HepG2 (cell line): ENCODE measurements at regions not wholly inside any gene's neighbourhood (a gene's known extent, or its start where the extent isn't known, plus 50 kb on each side); places are given as distances from the start of the nearest gene placed in this dataset.

Experiments
- ATAC-seq: fragments of 200-7000 bp; cut with Tn5 transposase; 3 replicates; pipeline ENCODE4 v1.9.1; 2020; ENCODE audit warnings: mild to moderate bottlenecking, moderate library complexity
- BruUV-seq: library from RNA; stranded (reverse); fragments of 400-500 nt; replicated peaks from 2 replicates; lab custom pipeline; 2021; lab: Mats Ljungman, UMichigan
- CTCF ChIA-PET: fragments of 300-600 bp; formaldehyde crosslinking; extraction: SDS; loops from one replicate; lab custom pipeline; 2021; ENCODE audit warnings: low total read pairs, inconsistent platforms, low intra/inter-chr PET ratio; lab: Yijun Ruan, JAX
- POLR2A ChIA-PET: fragments of 350-600 bp; sonication (Branson Sonifier 250); formaldehyde crosslinking; loops from one replicate; lab custom pipeline; 2020; ENCODE audit warnings: antibody characterized with exemption, inconsistent platforms; lab: Yijun Ruan, JAX
- DNase-seq: peaks from one replicate; pipeline ENCODE4 v3.0.0-alpha.2; 2015; ENCODE audit warnings: low spot score
- FAIRE-seq: peaks from 3 replicates; lab custom pipeline; 2011; peaks lifted over from hg19 to GRCh38; lab: Jason Lieb, UNC
- H2AFZ ChIP-seq: one replicate; pipeline ENCODE4 v1.6.1; 2011; ENCODE audit warnings: low read length, inconsistent platforms
- H3K27ac ChIP-seq: fragments of 300-600 bp; 3 replicates; pipeline ENCODE4 v1.8.0; 2011; ENCODE audit warnings: mixed run types, mild to moderate bottlenecking, mixed read lengths, low read length, inconsistent platforms; ENCODE audit not compliant: insufficient read depth; ENCODE audit errors: extremely low read length
- H3K27me3 ChIP-seq, 2 experiments: fragments of 200-600 bp in 1 of 2; 2 replicates in 1 of 2; 3 replicates in 1 of 2; pipeline versions ENCODE4 v1.6.0 to v1.8.0; 2011; ENCODE audit warnings: low read length in 2 of 2, mild to moderate bottlenecking in 2 of 2, moderate library complexity in 2 of 2, inconsistent platforms in 1 of 2; ENCODE audit not compliant: insufficient read depth in 2 of 2, control insufficient read depth in 1 of 2
- H3K36me3 ChIP-seq, 2 experiments: fragments of 200-600 bp in 1 of 2; replicated peaks in 1 of 2; 2 replicates in 1 of 2; 3 replicates in 1 of 2; pipeline versions ENCODE4 v1.5.1 to v1.8.0; 2011; ENCODE audit warnings: low read length in 2 of 2, inconsistent platforms in 1 of 2; ENCODE audit not compliant: insufficient read depth in 2 of 2, control insufficient read depth in 1 of 2
- H3K4me1 ChIP-seq: 2 replicates; pipeline ENCODE4 v1.5.1; 2012; ENCODE audit warnings: low read length, inconsistent platforms; ENCODE audit not compliant: insufficient read depth
- H3K4me2 ChIP-seq: 2 replicates; pipeline ENCODE4 v1.6.0; 2011; ENCODE audit warnings: low read depth, low read length, inconsistent platforms
- H3K4me3 ChIP-seq, 3 experiments: fragments of 200-600 bp in 1 of 3; sonication (generic), shearing (Covaris generic) in 1 of 3; replicated peaks in 1 of 3; 2 replicates each; pipeline ENCODE4 v1.5.1; 2011 to 2016; ENCODE audit warnings: low read length in 3 of 3, inconsistent platforms in 2 of 3, low read depth in 2 of 3, mild to moderate bottlenecking in 2 of 3, control low read depth in 1 of 3, mixed read lengths in 1 of 3; ENCODE audit not compliant: insufficient read depth in 1 of 3
- H3K79me2 ChIP-seq: one replicate; pipeline ENCODE4 v1.6.1; 2011; ENCODE audit warnings: low read length, inconsistent platforms; ENCODE audit not compliant: insufficient read depth
- H3K9ac ChIP-seq: 2 replicates; pipeline ENCODE4 v1.6.0; 2011; ENCODE audit warnings: mild to moderate bottlenecking, low read depth, low read length, inconsistent platforms; ENCODE audit not compliant: insufficient read depth
- H3K9me3 ChIP-seq: 2 replicates; pipeline ENCODE4 v1.5.1; 2012; ENCODE audit warnings: mild to moderate bottlenecking, low read length
- H4K20me1 ChIP-seq: 2 replicates; pipeline ENCODE4 v1.6.0; 2011; ENCODE audit warnings: inconsistent platforms, mild to moderate bottlenecking, low read length, moderate library complexity; ENCODE audit not compliant: insufficient read depth
- CC2D1A ChIP-seq: sonication (generic); formaldehyde crosslinking; IDR thresholded peaks from 2 replicates; pipeline ENCODE4 v1.8.1; 2023; ENCODE audit warnings: mild to moderate bottlenecking, missing genetic modification reagents
- CHCHD3 ChIP-seq: sonication (generic); formaldehyde crosslinking; IDR thresholded peaks from 2 replicates; pipeline ENCODE4 v1.8.0; 2022; ENCODE audit warnings: mild to moderate bottlenecking, missing genetic modification reagents, moderate library complexity
- MBNL3 ChIP-seq: fragments of 250-450 bp; sonication (Bioruptor Pico); conservative IDR thresholded peaks from 2 replicates; pipeline ENCODE4 v1.8.0; 2022; ENCODE audit warnings: mild to moderate bottlenecking, inconsistent platforms
- NR1H2 ChIP-seq: sonication (generic); formaldehyde crosslinking; IDR thresholded peaks from 2 replicates; pipeline ENCODE4 v1.8.1; 2022; ENCODE audit warnings: low read depth, missing genetic modification reagents, borderline replicate concordance
- SNAPC2 ChIP-seq: sonication (generic); formaldehyde crosslinking; IDR thresholded peaks from 2 replicates; pipeline ENCODE4 v1.8.1; 2022; ENCODE audit warnings: mild to moderate bottlenecking, missing genetic modification reagents
- SNRNP70 ChIP-seq: fragments of 200-400 bp; formaldehyde crosslinking; IDR thresholded peaks from 2 replicates; pipeline ENCODE4 v1.6.1; 2017; ENCODE audit warnings: mild to moderate bottlenecking, low read depth, low read length, moderate library complexity
- ZNF124 ChIP-seq: sonication (generic); formaldehyde crosslinking; IDR thresholded peaks from 2 replicates; pipeline ENCODE4 v1.4.0; 2020; ENCODE audit warnings: missing genetic modification reagents
- ZNF367 ChIP-seq: sonication (generic); formaldehyde crosslinking; IDR thresholded peaks from 2 replicates; pipeline ENCODE4 v1.4.0; 2020; ENCODE audit warnings: missing genetic modification reagents, borderline replicate concordance
- ZNF484 ChIP-seq: sonication (generic); formaldehyde crosslinking; IDR thresholded peaks from 2 replicates; pipeline ENCODE4 v1.5.1; 2020; ENCODE audit warnings: mild to moderate bottlenecking, low read depth, missing genetic modification reagents, borderline replicate concordance
- ZNF678 ChIP-seq: sonication (generic); formaldehyde crosslinking; IDR thresholded peaks from 2 replicates; pipeline ENCODE4 v1.4.0; 2020; ENCODE audit warnings: mild to moderate bottlenecking, missing genetic modification reagents
- ZSCAN21 ChIP-seq: sonication (generic); formaldehyde crosslinking; IDR thresholded peaks from 2 replicates; pipeline ENCODE4 v1.8.0; 2022; ENCODE audit warnings: mild to moderate bottlenecking, missing genetic modification reagents, moderate library complexity, borderline replicate concordance
- whole genome bisulfite sequencing: methylation state at CpG from one replicate; pipeline ENCODE4 v1.1.6; 2017; ENCODE audit warnings: low lambda C conversion rate; 5-methylcytosine and 5-hydroxymethylcytosine counted together
- in situ Hi-C: cut with HindIII; loops from 2 replicates; pipeline ENCODE4 v1.10.0; 2017; ENCODE audit warnings: low pct_unique_long_range_greater_than_20kb; ENCODE audit not compliant: extremely low pct_ligation_motif_present
- intact Hi-C: fragments of 100-400 bp; cut with micrococcal nuclease; formaldehyde crosslinking; loops from one replicate; pipeline ENCODE4 v1.10.0; 2022; ENCODE audit not compliant: unreplicated experiment

- Histone ChIP-seq H3K9ac (no peak overlapping the region), H3K4me3 (no peak overlapping the region)
- TF ChIP-seq ZNF678 (CRISPR knock-in tag) (no peak), NR1H2 (CRISPR knock-in tag) (no peak), ZNF484 (CRISPR knock-in tag) (no peak), MBNL3 (no peak), ZNF124 (CRISPR knock-in tag) (no peak), ZSCAN21 (CRISPR knock-in tag) (no peak), SNAPC2 (CRISPR knock-in tag) (no peak)
- TF ChIP-seq, all 625 proteins: peak for 0
- H3K4me2 ChIP-seq: no peak overlapping the region
- ChIA-PET POLR2A (no interaction called here), CTCF (no interaction called here)
- H3K79me2 ChIP-seq: no peaks in the 10 kb centered on the region
- intact Hi-C loops (no loop called here), in situ Hi-C loops (no loop called here)
- DNase-seq: no peak
- no peaks in the 10 kb centered on the region for H3K4me1 ChIP-seq
- no peaks in the 10 kb centered on the region for H3K27me3 ChIP-seq
- no peak for ATAC-seq
- H3K27ac ChIP-seq: no peak overlapping the region
- H3K9me3 ChIP-seq: peaks cover 28% of the 10 kb centered on the region
- no peak for FAIRE-seq
- H4K20me1 ChIP-seq: no peaks in the 10 kb centered on the region
- 22% methylated on average over 4 of the region's 4 CpGs for WGBS
- H3K36me3 ChIP-seq: no peaks in the 10 kb centered on the region
- BruUV-seq: no TSS peak
- no peak overlapping the region for H2AFZ ChIP-seq
Observed at GRCh38 chr20:40525351-40525750, 163.7 kb downstream of the MAFB start.

GRCh38 chr20:40524071-40524470, 165.0 kb downstream of the MAFB start:
- TF ChIP-seq SNRNP70 (no peak), CC2D1A (no peak), CHCHD3 (CRISPR knock-in tag) (no peak), ZNF367 (CRISPR knock-in tag) (no peak)
- TF ChIP-seq, all 625 proteins: peak for 0
- FAIRE-seq: no peak
- Histone ChIP-seq H3K9me3 (peaks cover 16% of the 10 kb centered on the region), H3K79me2 (no peaks in the 10 kb centered on the region), H2AFZ (no peak overlapping the region), H3K4me2 (no peak overlapping the region), H4K20me1 (no peaks in the 10 kb centered on the region), H3K4me1 (no peaks in the 10 kb centered on the region), H3K4me3 (no peak overlapping the region), H3K27ac (no peak overlapping the region), H3K36me3 (no peaks in the 10 kb centered on the region), H3K9ac (no peak overlapping the region), H3K27me3 (no peaks in the 10 kb centered on the region)
- ATAC-seq: no peak
- intact Hi-C loops (no loop called here), in situ Hi-C loops (no loop called here)
- POLR2A ChIA-PET: no interaction called here
- no peak for DNase-seq
- CTCF ChIA-PET: no interaction called here
- no TSS peak for BruUV-seq
- WGBS: 45% methylated on average over 2 of the region's 2 CpGs
